NCI-H748 (cell line): ENCODE measurements at regions not wholly inside any gene's neighbourhood (a gene's known extent, or its start where the extent isn't known, plus 50 kb on each side); places are given as distances from the start of the nearest gene placed in this dataset.
"Not testable (repeated sequence)": the region's sequence is repeated elsewhere in the genome, so short reads cannot be mapped to it uniquely, and the experiment has no call there.

Source experiments
- DNase-seq: peaks from one replicate; lab custom pipeline; 2025; ENCODE audit not compliant: unreplicated experiment; lab: John Stamatoyannopoulos, UW

DNA sequence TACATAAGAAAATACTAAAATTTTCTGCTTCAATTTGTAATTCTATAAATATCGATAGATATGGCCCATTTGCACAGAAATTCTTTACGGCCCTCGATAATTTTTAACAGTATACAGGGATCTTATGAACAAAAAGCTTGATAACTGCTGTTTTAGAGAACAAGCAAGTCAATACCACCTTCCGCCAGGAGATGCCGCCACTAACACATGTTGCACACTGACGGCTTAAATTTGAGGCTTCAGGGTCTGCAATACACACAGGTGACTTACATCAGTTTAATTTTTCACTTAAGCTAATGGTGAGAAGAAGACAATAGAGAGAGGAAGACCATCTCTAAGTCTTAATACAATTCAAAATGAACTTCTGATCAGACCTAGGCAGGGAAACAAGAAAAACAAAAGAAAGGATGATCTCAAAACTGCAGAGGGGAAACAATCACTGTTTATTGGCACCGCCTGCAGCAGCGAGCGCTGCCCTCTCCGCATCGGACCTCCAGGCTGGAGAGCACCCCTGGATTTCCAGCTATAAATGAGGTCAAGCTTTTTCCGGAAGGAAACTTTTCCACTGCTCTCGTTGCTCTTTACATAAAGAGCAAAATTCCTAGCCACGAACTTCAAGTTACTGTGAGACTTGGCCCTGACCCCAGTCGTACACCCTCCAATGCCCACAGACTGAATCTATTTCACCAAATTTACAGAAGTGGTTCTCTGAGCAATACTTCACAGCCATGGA lies 53.9 kb downstream of the OTOR start:
- peak; percentile 82 for DNase-seq

DNA sequence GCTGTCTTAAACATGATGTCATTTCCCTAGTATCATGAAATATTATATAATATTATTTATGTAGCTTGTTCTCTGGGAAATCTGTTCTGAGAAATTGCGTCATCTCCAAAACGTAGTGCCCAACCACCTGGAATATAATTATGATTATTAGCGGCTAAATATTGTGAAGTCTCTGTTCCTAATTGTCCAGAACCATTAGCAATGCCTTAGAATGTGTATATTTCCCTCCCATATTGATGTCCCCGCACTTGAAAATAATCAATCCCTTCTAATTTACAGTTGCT lies 54.4 kb downstream of the OTOR start:
- DNase-seq, result no peak

DNA sequence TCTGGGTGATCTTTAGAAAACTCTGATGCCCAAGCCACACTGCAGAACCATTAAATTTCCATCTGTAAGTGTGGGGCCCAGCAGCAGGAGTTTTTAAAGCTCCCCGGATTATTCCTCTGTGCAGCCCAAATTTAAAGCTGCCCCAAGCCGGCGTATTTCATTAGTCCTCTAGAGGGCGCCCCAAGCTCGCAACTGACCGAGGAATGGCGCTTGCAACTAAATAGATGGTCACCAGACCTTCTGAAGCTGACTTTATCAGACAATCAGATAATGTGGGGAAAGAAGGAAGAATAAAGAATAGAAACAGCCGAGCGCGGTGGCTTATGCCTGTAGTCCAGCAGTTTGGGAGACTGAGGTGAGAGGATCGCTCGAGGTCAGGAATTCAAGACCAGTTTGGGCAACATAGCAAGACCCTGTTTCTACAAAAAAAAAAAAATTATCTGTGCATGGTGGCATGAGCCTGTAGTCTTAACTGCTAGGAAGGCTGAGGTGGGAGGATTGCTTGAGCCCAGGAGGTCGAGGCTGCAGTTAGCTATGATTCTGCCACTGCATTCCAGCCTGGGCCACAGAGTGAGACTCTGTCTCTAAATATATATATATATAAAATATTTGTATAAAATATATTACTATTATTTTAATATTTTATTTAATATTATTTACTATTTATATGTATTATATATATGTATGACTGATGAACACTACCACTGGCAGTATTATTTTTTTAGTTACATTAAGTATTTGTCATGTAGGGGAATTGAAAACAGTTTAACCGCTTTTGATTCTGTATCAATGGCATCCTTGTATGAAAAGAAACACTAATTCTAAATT lies 56.0 kb downstream of the OTOR start:
- DNase-seq, result peak; percentile 87

DNA sequence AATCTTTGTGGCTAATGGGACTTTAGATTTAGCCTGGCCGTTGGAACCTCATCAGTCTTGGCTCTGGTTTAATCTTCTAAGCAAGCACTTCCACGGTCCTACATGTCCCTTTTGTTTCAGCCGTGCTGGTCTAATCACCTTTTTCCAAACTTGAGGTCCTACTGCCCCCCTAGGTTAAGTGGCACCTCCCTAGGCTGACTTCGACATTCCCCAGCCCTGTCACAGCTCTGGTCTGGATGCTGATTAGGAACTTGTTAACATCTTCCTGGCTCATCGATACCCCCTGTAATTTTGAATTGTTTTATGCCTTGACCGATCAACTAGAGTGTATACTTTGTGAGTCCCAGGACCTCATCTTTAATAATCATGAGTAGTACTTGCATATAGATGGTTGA lies 56.6 kb downstream of the OTOR start:
- DNase-seq, result no peak

DNA sequence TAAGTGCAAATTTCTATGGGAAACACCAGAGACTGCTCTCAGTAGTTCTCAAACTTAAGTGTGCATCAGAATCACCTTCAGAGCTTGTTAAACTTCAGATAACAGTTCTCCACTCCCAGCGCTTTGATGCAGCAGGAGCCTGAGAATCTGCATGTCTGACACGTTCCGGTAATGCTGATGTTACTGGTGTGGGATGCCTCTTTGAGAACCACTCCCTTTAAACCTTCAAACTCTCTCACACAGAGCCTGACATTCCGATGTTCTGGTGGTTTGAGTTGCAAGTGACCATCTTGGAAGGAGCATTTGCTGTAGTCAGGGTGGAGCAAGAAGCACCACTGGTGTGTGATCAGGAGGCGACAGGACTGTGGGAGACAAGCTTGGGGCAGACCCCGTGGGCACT lies 57.9 kb downstream of the OTOR start:
- no peak for DNase-seq

DNA sequence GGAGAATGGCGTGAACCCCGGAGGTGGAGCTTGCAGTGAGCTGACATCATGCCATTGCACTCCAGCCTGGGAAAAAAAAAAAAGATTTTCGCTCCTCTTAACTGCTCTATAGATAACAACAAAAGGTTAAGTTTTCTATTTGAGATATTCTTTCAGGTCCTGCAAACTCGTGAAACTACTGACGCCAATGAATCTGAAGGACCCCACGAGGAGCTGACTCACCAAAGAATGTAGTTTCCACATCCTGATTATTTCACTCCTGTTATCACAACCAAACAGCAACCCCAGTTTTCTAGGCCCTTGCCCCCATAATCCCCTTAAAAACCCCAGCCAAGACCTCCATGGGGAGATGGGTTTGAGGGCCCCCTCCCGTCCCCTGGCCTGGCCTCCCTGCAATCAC lies 58.7 kb downstream of the OTOR start:
- no peak for DNase-seq

DNA sequence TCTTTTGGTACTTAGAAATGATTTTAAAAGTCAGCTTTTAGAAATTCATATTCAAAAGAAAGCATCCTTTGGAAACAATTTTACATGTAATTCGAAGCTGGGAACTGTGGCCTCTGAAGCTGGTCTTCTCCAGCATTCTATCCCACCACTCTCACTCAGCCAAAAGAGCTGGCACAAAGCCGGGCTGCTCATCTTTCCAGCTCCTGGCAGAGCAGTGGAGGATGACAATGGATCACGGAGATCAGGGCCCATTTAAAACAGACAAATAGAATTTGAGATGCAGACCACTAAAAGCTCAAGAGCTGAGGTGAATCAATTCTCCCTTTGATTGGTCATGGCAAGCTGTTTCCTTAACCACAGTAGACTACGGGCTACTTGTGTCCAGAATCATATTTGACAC lies 60.6 kb downstream of the OTOR start:
- no peak for DNase-seq

DNA sequence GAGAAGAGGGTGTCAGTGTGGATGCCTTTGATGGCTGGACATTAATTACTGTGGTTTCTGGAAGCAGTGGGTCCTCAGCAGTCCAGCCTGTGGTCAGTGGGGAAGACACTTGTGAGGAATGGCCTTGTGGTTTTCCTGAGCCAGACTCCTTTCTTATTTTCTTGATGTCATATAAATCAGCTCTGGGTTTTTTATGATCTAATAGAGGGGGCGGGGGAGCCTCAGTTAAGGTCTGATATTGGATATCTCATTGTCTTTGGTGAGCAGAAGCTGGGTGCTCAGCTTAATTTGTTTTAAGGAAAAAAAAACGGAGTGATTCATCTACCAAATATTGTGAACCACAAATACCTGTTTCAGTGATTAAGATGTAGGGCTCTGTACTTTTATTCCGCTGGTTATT lies 62.1 kb downstream of the OTOR start:
- DNase-seq, result no peak

DNA sequence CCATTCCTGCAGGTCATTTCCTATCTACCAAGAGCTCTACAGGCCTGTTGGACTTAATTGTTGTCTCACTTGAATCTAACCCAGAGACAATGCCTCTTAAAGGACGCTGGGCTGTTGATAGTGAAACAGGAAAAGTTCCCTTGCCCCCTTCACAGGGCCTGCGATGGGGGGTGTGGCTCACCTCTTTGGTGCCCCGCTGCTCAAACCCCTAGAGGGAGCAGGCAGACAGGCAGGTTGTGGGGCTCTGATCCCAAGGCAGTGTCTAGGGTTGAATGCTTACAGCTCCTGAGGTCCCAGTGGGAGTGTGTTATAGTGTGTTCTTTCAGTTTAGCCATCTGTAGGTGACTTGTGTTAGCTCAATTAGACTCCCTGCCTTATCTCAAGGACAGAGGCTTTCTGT lies 68.0 kb downstream of the OTOR start:
- no peak for DNase-seq

DNA sequence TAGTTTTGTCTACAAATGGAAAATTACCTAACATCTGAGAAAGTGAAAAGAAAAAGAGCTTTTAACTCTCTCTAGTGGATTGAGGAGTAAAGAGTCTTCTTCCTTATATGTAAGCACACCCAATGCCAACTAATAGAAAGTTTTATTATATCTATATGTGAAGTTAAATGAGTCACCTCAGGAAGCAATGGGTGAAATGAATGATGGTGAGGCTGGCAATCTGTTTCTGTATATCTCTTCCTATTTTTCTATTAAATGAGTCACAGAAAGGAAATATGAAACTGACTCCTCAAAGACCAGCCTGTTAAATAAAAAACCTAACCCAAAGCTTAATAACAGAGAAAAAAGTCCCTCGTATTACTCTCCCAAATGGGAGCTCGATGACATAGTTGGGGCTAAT lies 71.3 kb downstream of the OTOR start:
- DNase-seq, result no peak

DNA sequence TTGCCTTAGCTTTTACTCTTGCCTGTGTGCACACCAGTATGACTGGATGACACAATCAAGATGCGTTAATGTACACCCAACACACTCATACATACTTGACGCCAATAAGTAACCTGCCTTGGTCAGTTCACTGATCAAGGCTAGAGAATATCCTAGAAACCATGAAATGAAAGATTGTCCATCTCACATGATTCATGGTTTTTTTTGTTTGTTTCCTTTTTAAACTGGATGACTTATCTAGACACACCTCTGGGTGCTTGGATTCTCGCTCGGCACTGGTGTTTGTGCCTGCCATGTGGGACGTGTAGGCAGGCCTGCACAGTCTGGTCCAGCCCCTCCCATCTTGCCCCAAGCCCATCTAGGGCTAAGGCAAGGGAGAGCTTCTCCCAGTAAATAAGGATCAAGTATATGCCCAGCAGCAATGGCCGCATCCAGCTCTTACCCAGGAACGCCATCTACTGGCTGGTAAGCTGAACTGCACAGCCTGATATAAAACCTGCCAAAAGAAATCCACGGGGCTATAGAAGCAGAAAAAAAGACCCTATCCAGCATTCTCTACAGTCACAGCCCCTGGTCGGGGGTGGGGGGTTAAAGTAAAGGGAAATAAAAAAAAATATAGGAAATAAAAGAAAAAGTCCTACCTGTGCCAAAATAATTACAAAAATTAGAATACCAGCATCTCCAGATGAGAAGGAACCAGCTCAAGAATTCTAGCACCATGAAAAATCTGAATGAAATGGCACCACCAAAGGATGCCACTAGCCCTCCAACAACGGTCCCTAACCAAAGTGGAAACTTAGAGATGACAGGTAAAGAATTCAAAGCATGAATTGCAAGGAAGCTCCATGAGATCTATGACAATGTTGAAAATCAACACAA lies 73.3 kb downstream of the OTOR start:
- peak; percentile 75 for DNase-seq

DNA sequence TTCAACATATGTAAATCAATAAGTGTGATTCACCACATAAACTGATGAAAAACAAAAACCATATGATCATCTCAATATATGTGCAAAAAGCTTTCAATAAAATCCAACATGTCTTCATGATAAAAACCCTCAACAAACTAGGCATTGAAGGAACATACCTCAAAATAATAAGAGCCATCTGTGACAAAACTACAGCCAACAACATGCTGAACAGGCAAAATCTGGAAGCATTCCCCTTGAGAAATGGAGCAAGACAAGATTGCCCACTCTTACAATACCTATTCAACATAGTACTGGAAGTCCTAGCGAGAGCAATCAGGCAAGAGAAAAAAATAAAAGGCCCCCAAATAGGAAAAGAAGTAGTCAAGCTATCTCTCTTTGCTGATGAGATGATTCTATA lies 76.5 kb downstream of the OTOR start:
- no peak for DNase-seq

DNA sequence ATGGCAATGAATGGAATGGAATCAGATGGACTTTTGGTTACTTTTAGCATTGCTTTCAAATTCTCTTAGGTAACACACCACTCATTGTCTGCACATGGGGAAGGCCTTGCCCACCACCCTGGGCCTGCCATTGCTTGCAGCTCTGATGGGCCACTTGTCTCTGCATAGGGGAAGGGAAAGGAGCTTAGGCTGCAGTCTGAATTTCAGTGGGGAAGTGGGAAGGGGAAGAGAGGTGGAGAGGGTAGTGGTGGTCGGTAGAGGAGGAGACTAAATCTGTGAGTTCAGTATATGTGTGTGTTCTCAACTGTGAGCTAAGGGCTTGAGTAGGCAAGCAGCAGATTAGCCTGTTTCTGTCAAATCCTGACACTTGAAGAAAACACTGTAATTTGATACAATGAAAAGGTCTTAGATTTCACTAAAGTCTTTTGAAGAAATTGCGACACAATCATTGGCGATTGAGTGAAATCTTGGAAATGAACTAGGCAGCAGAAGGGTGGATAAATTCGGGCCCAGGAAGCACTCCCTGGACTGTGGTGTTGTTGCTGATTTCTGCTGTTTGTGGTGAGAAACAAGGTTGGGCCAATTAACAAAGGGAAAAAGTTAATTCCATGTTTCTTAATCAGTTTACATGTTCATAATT lies 80.6 kb downstream of the OTOR start:
- DNase-seq, result no peak

DNA sequence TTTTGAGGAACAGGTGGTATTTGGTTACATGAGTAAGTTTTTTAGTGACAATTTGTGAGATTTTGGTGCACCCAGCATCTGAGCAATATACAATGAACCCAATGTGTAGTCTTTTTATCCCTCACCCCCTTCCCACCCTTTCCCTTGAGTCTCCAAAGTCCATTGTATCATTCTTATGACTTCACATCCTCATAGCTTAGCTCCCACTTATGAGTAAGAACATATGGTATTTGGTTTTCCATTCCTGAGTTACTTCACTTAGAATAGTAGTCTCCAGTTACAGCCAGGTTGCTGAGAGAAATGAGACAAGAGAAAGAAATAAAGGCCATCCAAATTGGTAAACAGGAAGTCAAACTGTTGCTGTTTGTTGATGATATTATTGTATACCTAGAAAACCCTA lies 87.5 kb downstream of the OTOR start:
- not testable (repeated sequence) for DNase-seq

DNA sequence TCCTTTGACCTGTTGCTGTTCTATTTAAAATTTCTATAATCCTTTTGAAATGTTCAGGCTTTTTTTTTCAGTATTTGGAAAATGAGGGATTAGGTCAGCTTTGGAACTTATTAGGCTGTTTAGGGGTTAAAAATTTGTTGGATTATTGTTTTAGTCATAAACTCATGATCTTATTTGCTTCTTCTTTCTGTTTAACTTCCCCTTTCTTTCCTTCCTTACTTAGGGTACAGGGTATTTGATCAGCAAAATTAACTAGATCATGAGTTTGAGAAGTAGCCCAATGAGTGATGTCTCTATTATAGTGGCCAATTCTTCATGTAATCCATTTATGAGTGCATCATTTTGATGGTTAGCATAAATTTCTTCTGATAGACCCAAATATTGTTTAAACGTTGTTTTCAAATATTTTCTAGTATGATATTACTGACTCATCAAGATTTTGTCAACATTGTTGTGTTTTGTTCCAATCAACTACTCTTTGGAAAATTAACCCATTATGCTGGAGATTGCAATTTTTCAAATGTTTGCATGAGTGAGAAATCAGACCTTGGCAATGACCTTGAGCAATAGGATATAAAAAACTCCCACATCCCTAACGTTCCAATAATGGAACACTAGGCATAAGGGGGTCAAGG lies 94.4 kb downstream of the OTOR start:
- no peak for DNase-seq

DNA sequence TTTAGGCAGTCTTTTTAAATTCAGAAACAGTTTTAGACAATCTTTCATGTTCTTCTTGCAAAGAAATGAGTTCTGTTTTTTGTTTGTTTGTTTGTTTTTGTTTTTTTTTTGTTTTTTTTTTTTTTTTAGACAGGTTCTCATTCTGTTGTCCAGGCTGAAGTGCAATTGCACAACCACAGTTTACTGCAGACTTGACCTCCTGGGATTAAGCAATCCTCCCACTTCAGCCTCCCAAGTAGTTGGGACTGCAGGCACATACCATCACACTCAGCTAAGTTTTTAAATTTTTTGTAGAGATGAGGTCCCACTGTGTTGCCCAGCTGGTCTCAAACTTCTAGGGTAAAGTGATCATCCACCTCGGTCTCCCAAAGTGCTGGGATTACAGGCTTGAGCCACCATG lies 96.2 kb downstream of the OTOR start:
- DNase-seq, result no peak

DNA sequence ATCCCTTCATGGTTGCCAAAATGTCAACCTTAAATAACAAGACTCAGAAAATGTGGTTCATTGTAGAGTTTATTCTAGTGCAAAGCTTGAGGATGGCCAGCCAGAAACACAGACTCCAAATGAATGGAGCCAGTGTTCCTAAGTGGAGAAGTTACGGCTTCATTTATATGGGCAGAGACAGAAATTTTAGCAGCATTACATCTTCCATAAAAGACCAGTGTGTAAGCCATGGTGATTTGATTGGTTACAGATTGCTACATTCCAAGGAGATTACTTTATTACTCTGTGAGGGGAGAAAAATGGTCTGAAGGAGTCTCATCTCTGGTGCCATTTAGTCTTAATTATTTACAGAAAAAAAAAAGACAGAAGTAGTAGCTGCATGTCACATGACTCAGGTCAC lies 97.8 kb downstream of the OTOR start:
- no peak for DNase-seq

DNA sequence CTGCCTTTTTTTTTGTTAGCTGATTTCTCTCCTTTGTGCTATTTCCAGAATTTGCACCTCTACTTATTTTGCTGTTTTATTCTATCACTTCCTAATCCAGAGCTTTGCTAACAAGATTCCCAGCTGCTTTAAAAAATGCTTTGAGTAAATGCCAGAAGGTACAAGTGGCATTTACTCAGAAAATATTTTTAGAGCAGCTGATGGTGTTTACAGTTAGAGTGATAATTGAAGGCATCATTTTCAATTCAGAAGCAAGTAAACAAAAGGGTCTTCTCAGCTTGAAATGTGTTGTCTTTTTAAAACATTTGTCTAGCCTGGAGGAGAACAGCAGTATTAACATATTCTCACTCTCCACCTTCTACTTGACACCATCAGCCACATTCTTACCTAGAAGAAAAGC lies 99.9 kb downstream of the OTOR start:
- peak; percentile 30 for DNase-seq

DNA sequence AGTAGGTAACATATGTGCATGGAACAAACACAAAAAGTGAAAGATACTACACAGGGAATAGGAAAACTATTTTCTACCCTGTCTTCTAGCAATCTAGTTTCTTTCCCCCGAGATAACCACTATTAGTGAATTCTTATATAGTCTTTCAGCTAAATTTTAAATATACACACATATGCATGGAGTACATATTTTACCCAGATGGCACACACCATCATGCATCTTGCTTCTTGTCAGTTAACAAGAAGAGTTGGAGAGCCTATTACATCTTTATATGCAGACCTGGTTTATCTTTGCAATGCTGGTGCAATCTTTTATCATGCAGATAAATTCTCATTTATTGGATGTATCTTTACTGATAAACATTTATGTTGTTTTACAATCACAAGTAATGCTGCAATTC lies 100.4 kb downstream of the OTOR start:
- no peak for DNase-seq

DNA sequence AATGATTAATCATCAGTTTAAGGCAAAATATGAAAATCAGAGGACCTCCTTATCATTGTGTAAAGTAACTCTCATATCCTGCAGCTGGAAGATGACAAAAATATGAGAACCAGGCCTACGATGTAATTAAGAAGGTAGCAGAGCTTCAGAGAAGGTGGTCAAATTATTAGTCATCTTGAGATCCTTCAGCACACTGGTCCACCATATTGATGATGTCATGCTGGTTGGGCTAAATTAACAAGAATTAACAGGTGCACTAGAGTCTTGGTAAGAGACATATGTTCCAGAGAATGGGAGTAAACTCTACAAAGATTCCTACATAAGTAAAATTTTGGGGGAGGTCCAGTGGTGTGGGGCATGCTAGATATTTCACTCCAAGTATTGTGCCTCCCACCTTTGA lies 112.8 kb downstream of the OTOR start:
- DNase-seq, result no peak

DNA sequence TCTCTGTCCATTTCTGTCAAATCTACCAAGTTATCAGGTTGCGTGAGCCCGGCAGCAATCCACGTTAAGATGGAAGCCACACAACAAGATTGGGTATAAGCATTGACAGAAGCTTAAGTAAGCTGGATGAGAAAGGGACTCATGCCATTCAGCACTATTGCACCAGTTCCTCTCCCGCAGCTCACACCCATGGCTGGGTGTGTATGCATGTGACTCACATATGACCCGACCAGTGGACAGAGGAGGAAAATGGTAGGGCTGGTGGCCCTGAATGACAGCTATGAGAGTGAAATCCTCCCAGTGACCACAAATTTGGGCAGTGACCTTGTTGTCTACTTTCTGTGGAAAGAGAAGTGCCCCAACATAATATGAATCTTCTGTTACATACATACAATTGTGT lies 113.5 kb downstream of the OTOR start:
- no peak for DNase-seq
